ENCODE measurements at regions not wholly inside any gene's neighbourhood (a gene's known extent, or its start where the extent isn't known, plus 50 kb on each side); places are given as distances from the start of the nearest gene placed in this dataset.

GRCh38 chr2:57720728-57721627, 325.6 kb upstream of the VRK2 start:
- Mint-ChIP-seq H3K36me3 (ENCODE audit: low read depth, unreplicated experiment) (no peaks in the 10 kb centered on the region), H3K27me3 (ENCODE audit: unreplicated experiment) (no peaks in the 10 kb centered on the region), H3K9me3 (ENCODE audit: unreplicated experiment) (no peaks in the 10 kb centered on the region), H3K4me3 (ENCODE audit: unreplicated experiment) (peak overlapping the region; percentile 51), H3K4me1 (ENCODE audit: unreplicated experiment) (peaks cover 3% of the 10 kb centered on the region), H3K27ac (ENCODE audit: unreplicated experiment) (no peak overlapping the region)
- peak; percentile 56 for DNase-seq (ENCODE audit: low spot score)
- peak; percentile 79 for TF ChIP-seq CTCF (IDR thresholded peaks at IDR 0.05; ENCODE audit: unreplicated experiment)

GRCh38 chr2:57725337-57725947, 321.2 kb upstream of the VRK2 start:
- Mint-ChIP-seq H3K4me1 (ENCODE audit: unreplicated experiment) (peaks cover 3% of the 10 kb centered on the region), H3K9me3 (ENCODE audit: unreplicated experiment) (no peaks in the 10 kb centered on the region), H3K27me3 (ENCODE audit: unreplicated experiment) (no peaks in the 10 kb centered on the region), H3K4me3 (ENCODE audit: unreplicated experiment) (no peak overlapping the region), H3K36me3 (ENCODE audit: low read depth, unreplicated experiment) (no peaks in the 10 kb centered on the region), H3K27ac (ENCODE audit: unreplicated experiment) (no peak overlapping the region)
- DNase-seq (ENCODE audit: low spot score), result no peak
- no peak for TF ChIP-seq CTCF (IDR thresholded peaks at IDR 0.05; ENCODE audit: unreplicated experiment)

GRCh38 chr2:57726294-57726693, 320.3 kb upstream of the VRK2 start:
- Mint-ChIP-seq H3K36me3 (ENCODE audit: low read depth, unreplicated experiment) (no peaks in the 10 kb centered on the region), H3K4me3 (ENCODE audit: unreplicated experiment) (no peak overlapping the region), H3K4me1 (ENCODE audit: unreplicated experiment) (no peaks in the 10 kb centered on the region), H3K27ac (ENCODE audit: unreplicated experiment) (no peak overlapping the region), H3K27me3 (ENCODE audit: unreplicated experiment) (no peaks in the 10 kb centered on the region), H3K9me3 (ENCODE audit: unreplicated experiment) (no peaks in the 10 kb centered on the region)
- TF ChIP-seq CTCF (IDR thresholded peaks at IDR 0.05; ENCODE audit: unreplicated experiment), result no peak
- DNase-seq (ENCODE audit: low spot score), result no peak

- Mint-ChIP-seq H3K27ac (ENCODE audit: unreplicated experiment) (no peak overlapping the region), H3K27me3 (ENCODE audit: unreplicated experiment) (no peaks in the 10 kb centered on the region), H3K9me3 (ENCODE audit: unreplicated experiment) (no peaks in the 10 kb centered on the region), H3K4me1 (ENCODE audit: unreplicated experiment) (no peaks in the 10 kb centered on the region), H3K4me3 (ENCODE audit: unreplicated experiment) (no peak overlapping the region), H3K36me3 (ENCODE audit: low read depth, unreplicated experiment) (no peaks in the 10 kb centered on the region)
- DNase-seq (ENCODE audit: low spot score), result no peak
- no peak for TF ChIP-seq CTCF (IDR thresholded peaks at IDR 0.05; ENCODE audit: unreplicated experiment)
These were observed 317.9 kb upstream of the VRK2 start for GRCh38 chr2:57728691-57729090.

GRCh38 chr2:57733956-57734355, 312.6 kb upstream of the VRK2 start:
- H3K27me3 Mint-ChIP-seq (ENCODE audit: unreplicated experiment), result no peaks in the 10 kb centered on the region
- no peaks in the 10 kb centered on the region for H3K4me1 Mint-ChIP-seq (ENCODE audit: unreplicated experiment)
- no peak overlapping the region for H3K4me3 Mint-ChIP-seq (ENCODE audit: unreplicated experiment)
- no peaks in the 10 kb centered on the region for H3K9me3 Mint-ChIP-seq (ENCODE audit: unreplicated experiment)
- TF ChIP-seq CTCF (IDR thresholded peaks at IDR 0.05; ENCODE audit: unreplicated experiment), result no peak
- no peaks in the 10 kb centered on the region for H3K36me3 Mint-ChIP-seq (ENCODE audit: low read depth, unreplicated experiment)
- DNase-seq (ENCODE audit: low spot score), result no peak
- H3K27ac Mint-ChIP-seq (ENCODE audit: unreplicated experiment), result no peak overlapping the region
